GM12872 (cell line): ENCODE measurements at regions not wholly inside any gene's neighbourhood (a gene's known extent, or its start where the extent isn't known, plus 50 kb on each side); places are given as distances from the start of the nearest gene placed in this dataset.

Experiments
- CTCF ChIP-seq: IDR thresholded peaks from 3 replicates; pipeline ENCODE4 v1.5.1; 2011; ENCODE audit warnings: low read depth, mild to moderate bottlenecking, low read length, moderate library complexity; ENCODE audit not compliant: insufficient read depth

- no peak for TF ChIP-seq CTCF
Measured at GRCh38 chr4:179543771-179544170, 2101.5 kb upstream of the AGA start.

GRCh38 chr4:179544496-179544895 lies 2102.3 kb upstream of the AGA start:
- no peak for TF ChIP-seq CTCF

GRCh38 chr4:179552131-179552530 lies 2109.9 kb upstream of the AGA start:
- TF ChIP-seq CTCF: no peak

- no peak for TF ChIP-seq CTCF
Measured at GRCh38 chr4:179563741-179564140, 2121.5 kb upstream of the AGA start.

- TF ChIP-seq CTCF: no peak
Measured at GRCh38 chr4:179569549-179569948, 2127.3 kb upstream of the AGA start.

GRCh38 chr4:179582164-179582905 lies 2140.1 kb upstream of the AGA start:
- TF ChIP-seq CTCF: no peak

- no peak for TF ChIP-seq CTCF
Measured at GRCh38 chr4:179583221-179583620, 2141.0 kb upstream of the AGA start.
